ENCODE measurements at regions not wholly inside any gene's neighbourhood (a gene's known extent, or its start where the extent isn't known, plus 50 kb on each side); places are given as distances from the start of the nearest gene placed in this dataset.

GRCh38 chr7:25643770-25644394 lies 415.6 kb upstream of the NPVF start:
- TF ChIP-seq CTCF (IDR thresholded peaks at IDR 0.05; ENCODE audit: unreplicated experiment): no peak
- DNase-seq (ENCODE audit: low spot score in 2 of 2, unreplicated experiment in 2 of 2): no peak
- H3K36me3 Mint-ChIP-seq: no peaks in the 10 kb centered on the region
- H3K27ac Mint-ChIP-seq: no peak overlapping the region
- H3K27me3 Mint-ChIP-seq (ENCODE audit: low read depth): no peaks in the 10 kb centered on the region
- H3K4me3 Mint-ChIP-seq: no peak overlapping the region
- no peaks in the 10 kb centered on the region for H3K4me1 Mint-ChIP-seq
- H3K9me3 Mint-ChIP-seq: no peaks in the 10 kb centered on the region

- no peak for DNase-seq (ENCODE audit: low spot score in 2 of 2, unreplicated experiment in 2 of 2)
- TF ChIP-seq CTCF (IDR thresholded peaks at IDR 0.05; ENCODE audit: unreplicated experiment): no peak
- Mint-ChIP-seq H3K9me3 (no peaks in the 10 kb centered on the region), H3K27ac (no peak overlapping the region), H3K4me1 (no peaks in the 10 kb centered on the region), H3K27me3 (ENCODE audit: low read depth) (no peaks in the 10 kb centered on the region), H3K36me3 (no peaks in the 10 kb centered on the region), H3K4me3 (no peak overlapping the region)
Measured at GRCh38 chr7:25646726-25647413, 418.6 kb upstream of the NPVF start.

GRCh38 chr7:25647872-25648271 lies 419.6 kb upstream of the NPVF start:
- no peak overlapping the region for H3K4me3 Mint-ChIP-seq

GRCh38 chr7:25652366-25652765 lies 424.1 kb upstream of the NPVF start:
- no peaks in the 10 kb centered on the region for H3K36me3 Mint-ChIP-seq
- TF ChIP-seq CTCF (IDR thresholded peaks at IDR 0.05; ENCODE audit: unreplicated experiment): no peak
- no peaks in the 10 kb centered on the region for H3K9me3 Mint-ChIP-seq
- H3K27me3 Mint-ChIP-seq (ENCODE audit: low read depth): no peaks in the 10 kb centered on the region
- no peak for DNase-seq (ENCODE audit: low spot score in 2 of 2, unreplicated experiment in 2 of 2)
- H3K27ac Mint-ChIP-seq: no peak overlapping the region
- no peak overlapping the region for H3K4me3 Mint-ChIP-seq
- H3K4me1 Mint-ChIP-seq: peaks cover 32% of the 10 kb centered on the region

More at GRCh38 chr7:25647872-25648271, 419.6 kb upstream of the NPVF start:
- H3K9me3 Mint-ChIP-seq: no peaks in the 10 kb centered on the region
- no peaks in the 10 kb centered on the region for H3K27me3 Mint-ChIP-seq (ENCODE audit: low read depth)
- no peak overlapping the region for H3K27ac Mint-ChIP-seq
- no peaks in the 10 kb centered on the region for H3K36me3 Mint-ChIP-seq
- peaks cover 6% of the 10 kb centered on the region for H3K4me1 Mint-ChIP-seq
- no peak for TF ChIP-seq CTCF (IDR thresholded peaks at IDR 0.05; ENCODE audit: unreplicated experiment)
- no peak for DNase-seq (ENCODE audit: low spot score in 2 of 2, unreplicated experiment in 2 of 2)

GRCh38 chr7:25653384-25653783 lies 425.1 kb upstream of the NPVF start:
- Mint-ChIP-seq H3K9me3 (no peaks in the 10 kb centered on the region), H3K4me3 (no peak overlapping the region)

More at GRCh38 chr7:25653384-25653783, 425.1 kb upstream of the NPVF start:
- Mint-ChIP-seq H3K4me1 (peaks cover 37% of the 10 kb centered on the region), H3K27me3 (ENCODE audit: low read depth) (no peaks in the 10 kb centered on the region), H3K36me3 (no peaks in the 10 kb centered on the region), H3K27ac (no peak overlapping the region)
- DNase-seq (ENCODE audit: low spot score in 2 of 2, unreplicated experiment in 2 of 2): no peak
- TF ChIP-seq CTCF (IDR thresholded peaks at IDR 0.05; ENCODE audit: unreplicated experiment): no peak

Data from mesothelial cell of epicardium (in vitro differentiated cells).